Adrenal gland (tissue), 9 donors: ENCODE measurements at regions not wholly inside any gene's neighbourhood (a gene's known extent, or its start where the extent isn't known, plus 50 kb on each side); places are given as distances from the start of the nearest gene placed in this dataset.

Experiments
- DNase-seq, 7 donors: peaks; one replicate each; pipeline ENCODE4 v3.0.0-alpha.2; 2019 to 2020
- H3K27ac ChIP-seq, 5 donors: fragments of 200-600 bp; sonication (generic) in 4 of 5; 1 replicate in 3 of 5; 2 replicates in 2 of 5; pipeline versions ENCODE4 v1.5.1 to v1.8.0; 2016 to 2020; ENCODE audit warnings: mild to moderate bottlenecking in 1 of 5
- H3K27me3 ChIP-seq: fragments of 200-600 bp; 2 replicates; pipeline ENCODE4 v1.8.0; 2021
- H3K36me3 ChIP-seq, 2 donors: fragments of 200-600 bp; replicated peaks in 1 of 2; 1 replicate in 1 of 2; 2 replicates in 1 of 2; pipeline versions ENCODE4 v1.5.1 to v1.8.0; 2018 to 2022
- H3K4me1 ChIP-seq, 2 donors: fragments of 200-600 bp; replicated peaks in 1 of 2; 1 replicate in 1 of 2; 2 replicates in 1 of 2; pipeline versions ENCODE4 v1.5.1 to v1.8.0; 2018 to 2021
- H3K4me3 ChIP-seq, 4 donors: fragments of 200-600 bp; sonication (generic) in 3 of 4; one replicate each; pipeline ENCODE4 v1.5.1; 2016 to 2018
- H3K9me3 ChIP-seq, 3 donors: fragments of 200-600 bp; sonication (generic) in 1 of 3; replicated peaks in 1 of 3; 1 replicate in 2 of 3; 2 replicates in 1 of 3; pipeline versions ENCODE4 v1.5.1 to v1.8.0; 2016 to 2021
- CTCF ChIP-seq, 6 experiments: fragments of 450-650 bp in 4 of 6; fragments of 200-600 bp in 2 of 6; sonication (generic) in 1 of 6; IDR thresholded peaks; 1 replicate in 5 of 6; 2 replicates in 1 of 6; pipeline versions ENCODE4 v1.5.1 to v1.8.0; 2016 to 2021; ENCODE audit warnings: antibody characterized with exemption in 6 of 6, mild to moderate bottlenecking in 2 of 6, moderate library complexity in 1 of 6
- POLR2A ChIP-seq, 2 donors: fragments of 450-650 bp; IDR thresholded peaks; one replicate each; pipeline ENCODE4 v1.6.1; 2017; ENCODE audit warnings: antibody characterized with exemption in 2 of 2, mild to moderate bottlenecking in 2 of 2, moderate library complexity in 1 of 2
- WGBS, 4 donors: extraction: QIAGEN DNeasy Blood & Tissue Kit in 2 of 4; methylation state at CpG; one replicate each; pipeline versions ENCODE4 v1.1.5 to v1.1.7; 2013 to 2017; 5-methylcytosine and 5-hydroxymethylcytosine counted together
- intact Hi-C, 2 donors: fragments of 100-400 bp; cut with DNase I; formaldehyde crosslinking; loops; one replicate each; pipeline versions ENCODE4 v1.14.1 to v1.15.0; 2022 to 2023
- donor health status: healthy with polysubstance abuse.
- donor health status: Bipolar disorder and iron deficiency.
- donor health status: DM: yes; HTN: yes; CAD: no.
- donor health status: DM: no; HTN: no; CAD: no.
- donor health status: DM: no; HTN: no; CAD: no.

GRCh38 chrX:43016021-43016420, 238.1 kb upstream of the PPP1R2C start:
- H3K27me3 ChIP-seq: no peaks in the 10 kb centered on the region
- no peak overlapping the region for H3K27ac ChIP-seq
- intact Hi-C loops: no loop called here
- TF ChIP-seq POLR2A (IDR thresholded peaks at IDR 0.05): no peak
- no peak for TF ChIP-seq CTCF (IDR thresholded peaks at IDR 0.05)
- DNase-seq: no peak
- H3K36me3 ChIP-seq: no peaks in the 10 kb centered on the region
- no peaks in the 10 kb centered on the region for H3K4me1 ChIP-seq
- no peaks in the 10 kb centered on the region for H3K9me3 ChIP-seq
- H3K4me3 ChIP-seq: no peak overlapping the region

- Histone ChIP-seq H3K4me1 (no peaks in the 10 kb centered on the region), H3K36me3 (no peaks in the 10 kb centered on the region), H3K9me3 (no peaks in the 10 kb centered on the region), H3K4me3 (no peak overlapping the region), H3K27me3 (peaks cover 6% of the 10 kb centered on the region), H3K27ac (no peak overlapping the region)
- DNase-seq: no peak
- no peak for TF ChIP-seq CTCF (IDR thresholded peaks at IDR 0.05)
- TF ChIP-seq POLR2A (IDR thresholded peaks at IDR 0.05): no peak
- WGBS, 4 donors: 85 to 91% (median 86%) methylated on average over 2 to 5 of the region's 5 CpGs
- intact Hi-C loops: no loop called here
These were observed 240.1 kb upstream of the PPP1R2C start for GRCh38 chrX:43018031-43018430.

- no peaks in the 10 kb centered on the region for H3K9me3 ChIP-seq
- H3K4me1 ChIP-seq: no peaks in the 10 kb centered on the region
- WGBS, 4 donors: 35 to 57% (median 53%) methylated on average over 3 of the region's 3 CpGs
- H3K4me3 ChIP-seq: no peak overlapping the region
- H3K27ac ChIP-seq: no peak overlapping the region
- no peaks in the 10 kb centered on the region for H3K36me3 ChIP-seq
- no peak for TF ChIP-seq CTCF (IDR thresholded peaks at IDR 0.05)
- TF ChIP-seq POLR2A (IDR thresholded peaks at IDR 0.05): no peak
- H3K27me3 ChIP-seq: peaks cover 6% of the 10 kb centered on the region
- intact Hi-C loops: no loop called here
- DNase-seq: no peak
These were observed 241.1 kb upstream of the PPP1R2C start for GRCh38 chrX:43019021-43019420.

GRCh38 chrX:43025806-43026315, 247.9 kb upstream of the PPP1R2C start:
- H3K4me1 ChIP-seq: no peaks in the 10 kb centered on the region
- intact Hi-C loops: no loop called here
- TF ChIP-seq CTCF (IDR thresholded peaks at IDR 0.05): no peak
- TF ChIP-seq POLR2A (IDR thresholded peaks at IDR 0.05): no peak
- H3K4me3 ChIP-seq: no peak overlapping the region
- no peak for DNase-seq
- H3K27ac ChIP-seq: no peak overlapping the region
- H3K9me3 ChIP-seq: peaks cover 0 to 5% (median 0%) of the 10 kb centered on the region in 3 donors
- H3K36me3 ChIP-seq: no peaks in the 10 kb centered on the region
- WGBS, 4 donors: 75 to 100% (median 89%) methylated on average over 1 of the region's 1 CpG
- H3K27me3 ChIP-seq: peaks cover 6% of the 10 kb centered on the region
